Islet precursor cell (in vitro differentiated cells): ENCODE measurements at regions not wholly inside any gene's neighbourhood (a gene's known extent, or its start where the extent isn't known, plus 50 kb on each side); places are given as distances from the start of the nearest gene placed in this dataset.

Experiments used
- DNase-seq: peaks from one replicate; pipeline ENCODE4 v3.0.0-alpha.2; 2018

DNA sequence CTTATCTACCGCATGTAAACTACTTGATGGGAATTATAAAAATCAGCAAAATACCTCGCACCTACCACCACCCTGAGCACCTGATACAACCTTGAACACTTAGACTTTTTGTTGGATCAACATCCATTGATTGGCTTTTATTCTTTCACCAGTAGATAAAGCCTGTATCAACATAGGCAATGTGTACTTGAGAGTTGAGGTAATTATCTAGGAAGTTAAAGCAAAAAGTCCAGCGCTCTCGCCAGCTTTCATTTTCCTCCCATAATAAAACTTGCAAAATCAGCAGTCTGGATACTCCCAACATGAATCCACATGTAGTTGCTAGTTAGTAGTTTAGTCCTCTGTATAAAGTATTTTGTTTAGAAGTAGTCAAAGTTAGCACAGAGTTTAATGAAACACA is 132.0 kb upstream of the PRDM1 start:
- no peak for DNase-seq

DNA sequence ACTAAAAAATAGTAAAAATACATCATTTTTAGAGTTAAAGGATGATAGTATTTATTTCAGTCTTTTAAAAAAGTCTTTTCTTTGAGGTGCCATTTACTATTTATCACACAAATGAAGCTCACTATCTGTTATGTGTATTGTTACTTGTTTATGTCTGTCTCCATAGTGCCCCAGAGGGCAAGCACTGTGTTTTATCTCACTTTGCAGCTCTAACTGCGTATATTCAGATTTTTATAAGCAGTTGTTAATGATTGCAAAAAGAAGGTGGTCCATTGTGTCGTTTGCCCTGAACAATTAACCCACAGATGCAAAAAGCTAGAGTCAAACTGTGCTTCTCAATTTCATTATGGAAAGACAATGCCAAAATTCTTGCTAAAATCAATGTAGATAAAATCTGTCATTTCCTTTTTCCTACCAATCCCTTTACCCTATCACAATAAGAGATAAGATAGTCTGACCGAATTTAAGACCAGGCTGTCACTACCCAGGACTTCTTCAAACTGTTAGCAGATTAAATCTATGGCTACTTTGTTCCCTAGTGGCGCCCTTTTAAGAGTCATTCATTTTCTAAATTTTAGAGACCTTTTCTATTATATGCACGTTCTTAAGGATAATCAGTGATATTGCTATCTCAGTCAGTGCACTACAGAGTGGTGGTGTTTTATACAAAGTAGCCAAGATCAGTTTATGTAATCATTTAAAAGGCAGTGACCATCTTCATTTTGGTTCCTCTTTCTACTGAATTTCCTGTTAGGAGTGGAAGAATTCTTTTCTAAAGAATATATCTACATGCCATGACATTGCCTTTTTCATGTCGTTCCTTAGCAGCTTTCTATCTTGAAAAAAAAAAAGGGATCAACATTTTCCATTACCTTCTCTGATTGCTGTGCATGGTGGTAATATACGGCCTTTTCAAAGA is 133.1 kb upstream of the PRDM1 start:
- no peak for DNase-seq

DNA sequence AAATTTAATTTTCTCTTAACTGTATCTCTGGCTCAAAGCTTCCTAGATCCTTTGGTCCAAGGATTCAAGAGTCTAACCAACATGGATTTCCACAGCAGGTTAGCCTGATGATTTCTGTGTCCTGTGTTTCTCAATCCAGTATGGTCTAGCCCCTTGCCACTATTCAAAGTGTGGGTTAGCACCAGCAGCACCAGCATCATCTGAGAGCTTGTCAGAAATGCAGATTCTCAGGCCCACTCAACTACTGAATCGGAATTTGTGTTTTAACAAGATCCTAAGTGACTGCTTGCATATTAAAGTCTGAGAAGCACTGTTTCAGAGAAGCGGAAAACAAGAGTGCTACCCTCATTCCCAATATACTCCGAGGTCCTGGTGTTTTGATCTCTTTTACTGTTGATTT is 133.8 kb upstream of the PRDM1 start:
- no peak for DNase-seq

DNA sequence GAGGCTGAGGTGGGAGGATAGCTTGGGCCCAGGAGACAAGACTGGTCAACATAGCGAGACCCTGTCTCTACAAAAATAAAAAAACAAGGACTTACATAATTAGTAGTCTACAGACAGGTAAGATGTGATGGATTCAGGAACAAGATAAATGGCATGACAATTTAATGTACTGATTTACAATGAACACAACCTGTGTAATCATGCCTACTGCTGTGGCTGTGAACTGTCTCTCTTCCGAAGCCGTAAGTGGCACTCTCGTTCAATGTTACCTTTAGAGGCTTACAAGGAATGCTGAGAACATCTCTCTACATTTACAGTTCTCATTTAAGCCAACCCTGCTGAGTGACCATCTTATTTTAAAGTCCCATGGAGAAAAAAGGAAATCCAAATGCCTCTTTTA is 134.8 kb upstream of the PRDM1 start:
- no peak for DNase-seq

DNA sequence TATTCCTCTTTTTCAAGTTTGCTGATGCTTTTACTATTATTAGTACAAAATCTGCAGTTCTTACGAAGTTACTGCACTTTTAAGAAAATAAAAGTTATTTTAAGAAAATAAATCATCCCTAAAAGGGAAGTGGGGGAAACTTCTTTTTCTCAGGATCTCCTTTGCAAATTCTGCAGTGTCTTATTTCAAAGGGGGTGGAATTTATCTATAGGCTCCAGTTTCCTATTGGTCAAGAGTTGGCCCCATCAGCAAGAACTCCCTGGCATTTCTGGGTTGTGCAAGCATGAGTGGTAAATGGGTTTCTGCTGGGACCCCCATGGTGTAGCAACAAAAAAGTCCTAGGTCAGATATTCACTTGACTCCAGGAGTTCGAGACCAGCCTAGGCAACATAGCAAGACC is 136.3 kb upstream of the PRDM1 start:
- DNase-seq: no peak

DNA sequence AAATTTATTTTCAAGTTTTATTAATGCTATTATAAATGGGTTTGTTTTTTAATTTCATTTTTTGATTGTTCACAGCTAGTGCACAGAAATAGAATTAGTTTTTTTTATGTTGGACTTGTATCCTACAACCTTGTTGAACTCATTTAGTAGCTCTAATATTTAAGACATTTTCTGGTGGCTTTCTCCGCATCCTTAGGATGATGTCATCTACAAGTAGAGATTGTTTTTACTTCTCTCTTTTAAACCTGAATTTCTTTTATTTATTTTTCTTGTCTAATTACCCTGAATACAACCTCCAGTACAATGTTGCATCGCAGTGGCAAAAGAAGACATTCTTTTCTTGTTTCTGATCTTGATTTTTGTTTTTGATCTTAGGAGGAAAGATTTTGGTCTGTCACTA is 142.6 kb upstream of the PRDM1 start:
- DNase-seq: no peak

DNA sequence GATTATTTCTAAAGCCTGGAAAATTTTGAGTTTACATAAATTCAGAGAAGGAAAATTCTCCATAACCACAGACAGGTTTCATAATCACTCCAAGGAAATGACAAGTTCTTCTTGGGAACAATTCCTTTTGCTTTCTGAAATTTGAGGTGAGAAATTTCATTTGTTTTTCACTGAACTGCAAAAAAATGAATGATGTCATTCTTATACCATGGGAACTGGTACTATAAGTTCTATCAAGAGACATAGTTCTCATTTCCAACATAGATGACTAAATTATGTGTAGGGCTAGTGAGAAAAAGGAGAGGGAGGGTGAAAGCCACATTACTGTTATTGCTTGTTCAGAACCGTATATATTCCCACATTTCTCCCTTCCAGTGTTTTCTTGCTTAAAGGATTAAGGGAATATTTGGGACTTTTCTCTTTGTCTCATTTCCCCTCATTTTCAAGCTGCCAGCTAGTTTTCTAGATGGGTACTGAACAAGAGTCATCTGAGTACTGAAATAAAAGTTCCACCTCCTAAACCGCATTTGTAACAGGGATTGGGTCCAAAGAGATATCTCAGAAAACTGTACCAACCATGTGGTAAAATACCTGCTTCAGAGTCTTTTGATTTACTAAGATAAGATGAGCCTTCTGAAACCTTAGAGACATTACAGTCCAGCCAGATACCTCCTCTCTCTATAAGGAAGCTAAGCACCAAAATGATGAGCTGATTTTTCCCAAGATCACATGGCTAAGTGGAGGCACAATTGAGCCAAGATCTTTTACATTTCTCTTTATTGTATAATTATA is 144.3 kb upstream of the PRDM1 start:
- no peak for DNase-seq

DNA sequence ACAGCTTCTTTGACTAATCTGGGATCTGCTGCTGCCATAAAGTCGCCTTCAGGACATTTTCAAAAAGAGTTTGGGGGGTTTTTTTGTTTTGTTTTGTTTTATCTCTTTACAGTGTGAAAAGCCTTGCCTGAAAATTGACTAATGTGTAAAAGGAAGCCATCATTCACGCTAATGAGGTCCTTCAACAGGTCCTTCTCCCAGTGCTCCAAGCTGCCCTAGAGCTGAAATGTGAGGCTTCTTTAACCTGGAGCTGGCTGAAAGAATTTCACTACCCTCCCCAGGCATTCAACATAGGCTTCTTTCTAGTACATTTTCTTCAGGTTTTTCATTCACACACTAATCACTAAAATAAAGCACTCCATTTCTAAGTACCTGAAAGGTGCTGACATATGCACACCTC is 145.1 kb upstream of the PRDM1 start:
- DNase-seq: no peak

DNA sequence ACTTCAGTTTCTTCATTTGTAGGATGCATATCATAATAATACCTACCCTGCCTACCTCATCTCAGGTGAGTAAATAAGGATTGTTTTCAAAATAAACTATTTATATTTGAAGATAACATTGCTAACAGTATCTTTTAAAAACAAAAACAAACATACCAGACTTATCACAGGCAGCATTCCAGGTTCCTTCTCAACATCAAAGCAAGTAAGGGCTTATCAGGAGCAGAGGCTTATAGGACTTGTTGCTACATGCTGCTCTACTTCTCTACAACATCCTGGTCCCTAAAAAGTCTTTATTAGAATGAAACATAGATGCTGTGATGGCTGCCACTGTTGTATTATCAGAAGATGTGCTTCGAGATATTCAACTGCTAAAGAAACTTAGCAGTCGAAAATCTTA is 149.2 kb upstream of the PRDM1 start:
- no peak for DNase-seq

DNA sequence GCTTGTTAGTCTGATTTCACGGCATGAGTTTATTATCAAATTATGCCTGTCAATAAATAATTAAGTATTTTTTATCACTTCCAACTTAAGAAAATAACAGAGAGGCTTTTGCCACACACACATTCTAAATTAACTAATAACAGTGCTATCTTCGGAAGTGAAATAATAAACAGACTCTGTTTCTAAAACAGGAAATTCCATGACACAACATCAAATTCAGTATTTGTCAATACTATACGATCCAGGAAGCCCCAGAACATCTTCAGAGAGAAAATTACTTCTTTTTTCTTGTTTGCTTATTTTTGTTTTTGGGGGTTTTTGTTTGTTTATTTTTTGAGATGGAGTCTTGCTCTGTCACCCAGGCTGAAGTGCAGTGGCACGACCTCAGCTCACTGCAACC is 150.7 kb upstream of the PRDM1 start:
- DNase-seq: no peak

DNA sequence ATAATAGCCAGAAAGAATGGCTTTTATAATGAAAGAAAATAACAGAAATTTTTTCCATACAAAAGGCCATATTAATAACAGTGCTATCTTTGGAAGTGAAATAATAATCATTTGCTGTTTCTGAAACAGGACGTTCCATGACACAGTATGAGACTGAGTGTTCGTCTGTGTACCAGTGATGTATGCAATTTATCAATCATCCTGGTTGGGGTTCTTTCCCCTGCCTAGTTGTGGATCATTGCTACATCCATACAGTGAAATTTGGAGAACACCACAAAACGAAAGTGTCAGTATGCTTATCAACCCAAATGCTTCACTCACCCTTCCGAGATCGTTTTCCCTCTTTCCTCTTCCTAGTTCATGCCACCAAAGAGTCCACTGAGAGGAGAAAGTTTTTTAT is 151.4 kb upstream of the PRDM1 start:
- no peak for DNase-seq

DNA sequence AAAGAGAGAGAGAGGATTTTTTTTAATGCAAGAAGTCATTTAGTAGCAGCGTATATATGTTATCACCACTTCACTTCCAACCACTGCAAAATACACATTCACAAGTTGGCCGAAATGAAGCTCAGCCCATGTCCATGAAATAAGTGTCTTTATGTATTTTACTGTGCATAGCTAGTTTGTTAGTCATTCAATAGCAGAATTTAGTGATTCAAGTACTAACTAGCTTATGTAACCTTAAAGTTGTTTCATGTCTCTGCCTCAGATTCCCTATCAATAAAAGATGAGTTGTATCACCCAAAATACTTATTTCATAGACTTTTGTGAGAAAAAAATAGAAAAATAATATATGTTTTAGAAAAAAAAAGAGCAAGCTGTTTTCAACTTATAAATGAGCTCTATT is 153.7 kb upstream of the PRDM1 start:
- no peak for DNase-seq

DNA sequence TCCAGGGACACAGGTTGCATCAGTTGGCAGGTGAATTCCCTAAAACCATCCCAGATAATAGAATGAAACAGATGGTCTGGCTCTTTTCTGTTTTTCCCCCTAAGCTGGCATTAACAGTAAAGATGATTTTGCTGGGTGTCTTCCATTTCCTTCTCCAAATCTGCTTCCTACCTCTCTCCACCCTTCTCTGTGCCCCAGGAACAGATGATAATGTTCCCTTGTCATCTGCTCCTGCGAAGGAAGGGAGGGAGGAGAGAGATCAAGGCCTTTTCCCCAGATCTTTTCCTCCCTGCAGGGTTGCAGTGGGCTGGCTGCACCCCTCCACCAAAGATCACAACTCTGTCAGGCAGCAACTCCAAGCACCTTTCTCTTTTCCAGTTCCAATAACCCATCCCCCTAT is 156.5 kb upstream of the PRDM1 start:
- no peak for DNase-seq

DNA sequence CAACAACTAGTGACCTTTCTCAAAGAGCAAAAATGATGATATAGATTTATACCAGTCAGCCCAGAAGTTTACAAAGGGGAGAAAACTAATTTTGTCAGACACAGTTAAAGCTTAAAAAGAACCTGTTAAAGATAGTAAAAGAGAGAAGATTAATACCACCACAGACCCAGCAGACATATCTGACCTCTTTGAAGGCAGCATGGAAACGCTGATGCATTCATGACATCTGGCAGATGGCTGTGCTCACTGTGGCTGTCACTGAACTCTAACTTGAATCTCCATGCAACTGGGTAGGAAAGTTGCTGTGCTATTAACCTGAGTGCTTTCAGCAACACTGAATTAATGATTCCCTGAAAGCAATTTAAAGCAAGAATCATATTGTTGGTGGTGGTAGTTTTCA is 159.8 kb upstream of the PRDM1 start:
- DNase-seq: no peak

DNA sequence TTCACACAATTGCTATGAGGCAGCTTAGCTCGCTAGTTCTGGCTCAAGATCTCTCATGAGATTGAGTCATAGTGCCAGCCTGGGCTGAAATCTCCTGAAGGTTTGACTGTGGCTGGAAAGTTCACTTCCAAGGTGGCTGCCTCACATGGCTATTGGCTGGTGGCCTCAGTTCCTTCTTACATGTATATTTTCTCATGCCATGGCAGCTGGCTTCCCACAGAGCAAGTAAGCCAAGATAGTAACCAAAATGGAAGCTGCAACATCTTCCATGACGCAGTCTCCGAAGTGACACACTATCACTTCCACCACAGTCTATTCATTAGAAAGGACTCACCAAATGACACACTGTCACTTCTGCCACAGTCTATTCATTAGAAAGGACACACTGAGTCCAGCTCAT is 160.4 kb upstream of the PRDM1 start:
- DNase-seq: no peak

DNA sequence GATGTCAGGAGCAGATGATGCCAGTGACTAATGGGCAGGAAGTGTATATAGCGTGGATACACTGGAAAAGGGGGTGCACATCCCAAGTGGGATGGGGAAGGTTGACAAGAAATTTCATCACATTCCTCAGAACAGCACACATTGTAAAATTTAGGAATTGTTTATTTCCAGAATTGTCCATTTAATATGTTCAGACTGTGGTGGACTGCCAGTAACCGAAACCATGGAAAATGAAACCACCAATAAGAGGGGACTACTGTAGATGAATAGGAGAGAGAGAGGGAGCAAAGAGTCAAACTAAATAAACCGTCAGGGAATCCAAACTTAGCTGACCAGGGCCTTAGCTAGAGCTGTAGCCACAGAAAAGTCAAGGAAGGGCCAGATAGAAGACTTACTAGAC is 164.4 kb upstream of the PRDM1 start:
- DNase-seq: no peak

DNA sequence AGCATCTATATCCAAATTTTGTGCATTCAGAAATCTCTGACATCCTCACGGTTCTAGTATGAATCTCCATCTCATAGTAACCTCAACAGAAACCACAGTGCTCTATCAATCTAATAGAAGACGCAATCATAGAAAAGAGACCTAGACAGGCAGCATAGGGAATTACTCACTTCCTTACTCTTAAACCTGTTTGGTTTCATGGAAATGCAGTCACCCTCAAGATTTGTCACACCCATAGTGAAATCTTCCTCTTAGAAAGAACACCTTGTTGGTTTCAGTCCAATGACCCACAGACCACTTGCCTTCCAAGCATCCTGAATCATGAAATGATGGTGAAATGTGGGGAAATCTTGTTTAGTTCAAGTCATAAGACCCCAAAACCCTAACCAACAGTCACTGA is 166.1 kb upstream of the PRDM1 start:
- DNase-seq: no peak

DNA sequence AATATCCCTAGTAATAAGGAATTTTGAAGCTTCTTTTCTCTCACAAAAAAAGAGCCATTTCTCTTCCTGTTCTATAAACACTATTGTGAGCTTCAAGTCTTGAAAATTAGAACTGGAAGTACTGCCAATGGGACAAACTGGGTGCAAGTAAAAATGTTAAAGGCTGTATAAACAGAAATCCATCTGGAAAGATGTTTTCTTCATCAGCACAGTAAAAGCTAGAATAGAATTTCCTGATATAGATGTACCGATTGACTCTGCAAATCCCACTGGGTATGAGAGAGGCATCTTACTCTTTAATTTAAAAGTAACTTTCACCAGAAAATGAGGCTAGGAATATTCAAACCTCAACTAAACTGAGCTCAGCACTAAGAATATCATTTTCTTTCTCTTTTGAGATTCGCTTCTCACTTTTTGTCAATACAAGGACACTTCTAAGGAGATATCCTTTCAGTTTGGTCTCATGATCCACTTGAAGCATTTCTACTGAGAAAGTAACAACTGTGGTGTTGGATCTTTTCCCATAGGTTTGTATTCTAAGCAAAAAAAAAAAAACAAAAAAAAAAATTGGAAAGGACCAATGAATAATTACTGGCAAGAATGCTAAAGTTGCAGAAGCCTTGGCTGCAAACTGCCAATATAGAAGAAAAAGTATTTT is 169.0 kb upstream of the PRDM1 start:
- DNase-seq: no peak

DNA sequence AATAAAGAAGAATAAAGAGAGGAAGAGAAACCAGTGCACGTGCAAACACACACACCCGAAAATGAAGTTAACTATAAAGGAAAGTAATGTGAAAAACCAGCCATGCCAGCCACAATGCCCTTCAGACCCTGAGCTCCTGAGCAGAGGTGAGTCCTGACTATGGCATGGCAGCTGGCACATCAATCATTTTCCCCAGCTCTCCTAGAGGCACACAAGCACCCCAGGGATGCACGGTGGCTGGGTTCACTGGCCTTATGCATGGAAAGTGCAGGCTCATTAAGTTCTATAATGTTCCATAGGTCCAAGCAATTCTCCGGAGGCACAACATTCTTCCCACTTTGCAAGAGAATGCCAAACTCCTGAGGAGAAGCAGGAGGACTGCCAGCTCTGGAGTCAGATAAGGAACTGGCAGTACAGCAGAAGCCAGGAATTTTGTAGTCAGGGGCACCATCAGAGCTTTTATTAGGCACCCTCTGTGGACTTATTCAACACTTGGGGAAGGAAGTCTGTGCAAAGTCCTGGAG is 175.0 kb upstream of the PRDM1 start:
- no peak for DNase-seq

DNA sequence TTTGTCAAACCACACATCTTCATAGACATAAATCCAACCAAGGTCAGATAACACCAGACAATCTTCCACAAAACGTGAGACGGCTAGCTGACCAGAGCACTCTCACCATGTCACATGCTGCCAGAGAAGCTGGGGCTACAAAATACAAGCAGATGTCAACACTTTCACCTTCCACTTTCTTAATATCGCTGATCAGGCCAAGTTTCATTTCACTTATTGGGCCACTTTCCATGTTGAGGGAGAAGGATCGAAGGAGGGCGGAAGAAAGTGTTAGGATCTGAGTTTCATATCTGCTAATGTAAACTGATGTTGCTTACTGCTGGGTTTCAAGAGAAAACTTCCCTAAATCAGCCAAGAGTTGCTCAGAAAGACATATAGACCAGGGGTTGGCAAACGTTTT is 177.0 kb upstream of the PRDM1 start:
- DNase-seq: no peak

DNA sequence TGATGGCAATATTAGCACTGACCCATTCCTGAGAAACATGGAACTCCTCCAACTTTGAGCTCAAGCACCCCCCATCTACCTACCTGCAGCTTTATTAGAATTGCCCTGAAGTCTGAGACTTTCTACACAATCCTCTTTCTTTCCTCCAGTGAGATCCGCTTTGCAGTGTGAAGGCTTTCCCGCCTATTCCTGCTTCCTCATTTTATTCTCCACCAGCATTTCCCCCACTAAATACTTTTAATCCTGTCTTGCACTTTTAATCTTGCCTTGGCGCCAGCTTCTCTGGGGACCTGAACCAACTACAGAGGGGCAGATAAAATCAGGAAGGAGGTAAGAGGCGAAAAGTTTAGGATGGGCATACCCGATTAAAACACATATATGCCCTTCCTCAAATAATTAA is 178.1 kb upstream of the PRDM1 start:
- DNase-seq: no peak

DNA sequence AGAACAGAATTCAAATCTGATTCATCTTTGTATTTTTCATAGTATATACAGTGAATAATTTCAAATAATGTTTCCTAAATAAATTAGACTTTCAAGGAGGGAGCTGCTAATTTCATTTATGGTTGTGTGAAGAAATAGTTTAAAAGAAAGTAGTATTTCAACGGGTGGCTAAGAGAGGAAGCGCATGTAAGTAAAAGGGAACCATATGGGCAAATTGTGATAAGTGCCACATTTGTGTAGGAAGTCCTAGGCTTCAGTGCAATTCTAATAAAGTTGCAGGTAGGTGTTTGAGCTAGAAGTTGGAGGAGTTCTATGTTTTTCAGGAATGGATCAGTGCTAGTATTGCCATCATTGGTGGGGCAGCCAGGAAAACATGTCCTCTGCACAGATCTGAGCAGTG is 178.8 kb upstream of the PRDM1 start:
- no peak for DNase-seq

DNA sequence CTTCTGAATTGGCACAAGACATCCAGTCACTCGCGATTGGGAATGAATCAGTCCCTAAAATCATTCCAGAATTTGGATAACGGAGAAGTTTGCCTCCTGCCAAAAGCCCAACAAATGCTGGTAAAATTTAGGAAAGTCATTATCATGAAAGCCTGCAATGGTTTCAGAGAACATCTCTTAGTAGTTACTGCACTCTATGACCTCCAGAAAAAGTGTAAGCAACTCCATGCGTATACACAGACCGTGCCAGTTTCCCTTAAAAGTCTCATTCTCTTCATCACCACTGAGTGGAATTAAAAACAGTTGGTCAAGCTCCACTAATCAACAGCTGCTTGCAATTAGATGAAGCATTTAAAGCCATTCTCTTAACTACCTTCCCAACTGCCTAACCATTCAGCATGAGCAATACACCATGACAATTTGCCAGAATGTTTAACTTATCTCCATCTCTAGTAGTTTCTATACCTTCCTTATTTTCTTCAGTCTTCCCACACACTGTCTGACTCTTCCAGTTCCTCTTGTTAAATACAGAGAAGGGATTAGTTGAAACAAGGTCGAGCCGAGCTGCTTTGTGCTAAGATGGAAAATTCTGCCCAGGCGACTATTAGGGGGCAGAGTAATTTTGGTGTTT is 183.6 kb upstream of the PRDM1 start:
- DNase-seq: no peak
